Colonic mucosa (tissue), 4 donors: ENCODE measurements at regions not wholly inside any gene's neighbourhood (a gene's known extent, or its start where the extent isn't known, plus 50 kb on each side); places are given as distances from the start of the nearest gene placed in this dataset.
"Not testable (repeated sequence)": the region's sequence is repeated elsewhere in the genome, so short reads cannot be mapped to it uniquely, and the experiment has no call there.

Experiments used
- DNase-seq: peaks from one replicate; pipeline ENCODE4 v3.0.0-alpha.2; 2020
- H3K27ac ChIP-seq: fragments of 200-600 bp; one replicate; pipeline ENCODE4 v1.8.0; 2021
- H3K27me3 ChIP-seq: fragments of 200-600 bp; one replicate; pipeline ENCODE4 v1.8.0; 2021
- H3K36me3 ChIP-seq: fragments of 200-600 bp; one replicate; pipeline ENCODE4 v1.8.0; 2021
- H3K4me1 ChIP-seq: fragments of 200-600 bp; one replicate; pipeline ENCODE4 v1.8.0; 2021; ENCODE audit warnings: mild to moderate bottlenecking
- H3K4me3 ChIP-seq: fragments of 200-600 bp; one replicate; pipeline ENCODE4 v1.8.0; 2021
- H3K9ac ChIP-seq, 2 donors: one replicate each; pipeline ENCODE4 v1.7.0; 2013; ENCODE audit warnings: control low read depth in 2 of 2, low read depth in 2 of 2, low read length in 2 of 2
- H3K9me3 ChIP-seq: fragments of 200-600 bp; one replicate; pipeline ENCODE4 v1.8.0; 2021
- CTCF ChIP-seq: fragments of 200-600 bp; IDR thresholded peaks from one replicate; pipeline ENCODE4 v1.8.0; 2022; ENCODE audit warnings: antibody characterized with exemption, mild to moderate bottlenecking
- intact Hi-C: fragments of 100-400 bp; cut with DNase I; formaldehyde crosslinking; loops from one replicate; pipeline ENCODE4 v1.14.1; 2022
- donor health status: healthy.
- donor health status: DM: no; HTN: no; CAD: no.
- donor health status: DM: no; HTN: no; CAD: no.

- TF ChIP-seq CTCF, result no peak
- no peaks in the 10 kb centered on the region for H3K9me3 ChIP-seq
- H3K36me3 ChIP-seq, result no peaks in the 10 kb centered on the region
- H3K27ac ChIP-seq, result no peak overlapping the region
- intact Hi-C loops, result loop anchor here (10.0 kb wide), 1 partner anchor 54 kb away; no protein-coding TSS in a partner anchor
- no peak overlapping the region for H3K4me3 ChIP-seq
- no peaks in the 10 kb centered on the region for H3K4me1 ChIP-seq
- DNase-seq, result no peak
- H3K9ac ChIP-seq, result no peak overlapping the region
- H3K27me3 ChIP-seq, result no peaks in the 10 kb centered on the region
Measured at GRCh38 chr11:22928207-22928917, 68.1 kb upstream of the CCDC179 start.

GRCh38 chr11:22930816-22931594, 70.7 kb upstream of the CCDC179 start:
- Histone ChIP-seq H3K4me1 (no peaks in the 10 kb centered on the region), H3K9ac (no peak overlapping the region), H3K4me3 (no peak overlapping the region), H3K36me3 (no peaks in the 10 kb centered on the region), H3K27ac (no peak overlapping the region), H3K27me3 (no peaks in the 10 kb centered on the region), H3K9me3 (no peaks in the 10 kb centered on the region)
- intact Hi-C loops, result no loop called here
- no peak for TF ChIP-seq CTCF
- DNase-seq, result no peak

GRCh38 chr11:22938691-22939090, 78.4 kb upstream of the CCDC179 start:
- no peak overlapping the region for H3K4me3 ChIP-seq
- no peak for TF ChIP-seq CTCF

GRCh38 chr11:22941544-22941943, 81.3 kb upstream of the CCDC179 start:
- H3K9ac ChIP-seq, intact Hi-C loops, H3K27me3 ChIP-seq, H3K9me3 ChIP-seq, H3K27ac ChIP-seq, H3K36me3 ChIP-seq, H3K4me1 ChIP-seq, DNase-seq, H3K4me3 ChIP-seq: not testable (repeated sequence)

More at GRCh38 chr11:22938691-22939090, 78.4 kb upstream of the CCDC179 start:
- Histone ChIP-seq H3K9ac (no peak overlapping the region), H3K4me1 (no peaks in the 10 kb centered on the region), H3K27me3 (no peaks in the 10 kb centered on the region), H3K9me3 (no peaks in the 10 kb centered on the region), H3K36me3 (no peaks in the 10 kb centered on the region), H3K27ac (no peak overlapping the region)
- no peak for DNase-seq
- intact Hi-C loops, result no loop called here

GRCh38 chr11:22957786-22958185, 97.5 kb upstream of the CCDC179 start:
- H3K9me3 ChIP-seq, result no peaks in the 10 kb centered on the region
- H3K36me3 ChIP-seq, result no peaks in the 10 kb centered on the region
- DNase-seq, result no peak
- no peaks in the 10 kb centered on the region for H3K27me3 ChIP-seq
- no peak overlapping the region for H3K9ac ChIP-seq
- no peak for TF ChIP-seq CTCF
- H3K4me1 ChIP-seq, result no peaks in the 10 kb centered on the region
- intact Hi-C loops, result no loop called here
- no peak overlapping the region for H3K4me3 ChIP-seq
- H3K27ac ChIP-seq, result no peak overlapping the region

- no peaks in the 10 kb centered on the region for H3K36me3 ChIP-seq
- TF ChIP-seq CTCF, result no peak
- no peak for DNase-seq
- H3K4me3 ChIP-seq, result no peak overlapping the region
- intact Hi-C loops, result no loop called here
- H3K9ac ChIP-seq, result no peak overlapping the region
- no peak overlapping the region for H3K27ac ChIP-seq
- H3K27me3 ChIP-seq, result no peaks in the 10 kb centered on the region
- no peaks in the 10 kb centered on the region for H3K9me3 ChIP-seq
- H3K4me1 ChIP-seq, result no peaks in the 10 kb centered on the region
Measured at GRCh38 chr11:22974251-22974650, 114.0 kb upstream of the CCDC179 start.
